Thyroid gland (tissue), 4 donors: ENCODE measurements at regions not wholly inside any gene's neighbourhood (a gene's known extent, or its start where the extent isn't known, plus 50 kb on each side); places are given as distances from the start of the nearest gene placed in this dataset.
"Not testable (repeated sequence)": the region's sequence is repeated elsewhere in the genome, so short reads cannot be mapped to it uniquely, and the experiment has no call there.

Source experiments
- DNase-seq, 2 donors: peaks; one replicate each; pipeline ENCODE4 v3.0.0-alpha.2; 2019
- H3K27ac ChIP-seq, 3 donors: fragments of 200-600 bp; sonication (generic); 1 replicate in 2 of 3; 2 replicates in 1 of 3; pipeline ENCODE4 v1.5.1; 2016 to 2019; ENCODE audit warnings: mild to moderate bottlenecking in 1 of 3, moderate library complexity in 1 of 3
- H3K27me3 ChIP-seq: fragments of 200-600 bp; sonication (generic); one replicate; pipeline ENCODE4 v1.5.1; 2019
- H3K36me3 ChIP-seq, 2 donors: fragments of 200-600 bp; sonication (generic); one replicate each; pipeline ENCODE4 v1.5.1; 2016 to 2019
- H3K4me1 ChIP-seq, 2 donors: fragments of 200-600 bp; sonication (generic); one replicate each; pipeline ENCODE4 v1.5.1; 2017 to 2019
- H3K4me3 ChIP-seq, 3 donors: fragments of 200-600 bp; sonication (generic); replicated peaks in 1 of 3; 1 replicate in 2 of 3; 2 replicates in 1 of 3; pipeline ENCODE4 v1.5.1; 2016; ENCODE audit warnings: mild to moderate bottlenecking in 1 of 3
- H3K9me3 ChIP-seq: fragments of 200-600 bp; sonication (generic); one replicate; pipeline ENCODE4 v1.5.1; 2017
- CTCF ChIP-seq, 6 experiments: fragments of 200-600 bp in 3 of 6; fragments of 450-650 bp in 3 of 6; sonication (generic) in 3 of 6; IDR thresholded peaks; one replicate each; pipeline ENCODE4 v1.5.1; 2016 to 2019; ENCODE audit warnings: antibody characterized with exemption in 6 of 6, mild to moderate bottlenecking in 2 of 6, inconsistent platforms in 1 of 6, moderate library complexity in 1 of 6
- POLR2A ChIP-seq, 2 donors: fragments of 450-650 bp; IDR thresholded peaks; one replicate each; pipeline ENCODE4 v1.6.1; 2017; ENCODE audit warnings: antibody characterized with exemption in 2 of 2, mild to moderate bottlenecking in 2 of 2, moderate library complexity in 1 of 2
- WGBS, 2 donors: methylation state at CpG; one replicate each; pipeline ENCODE4 v1.1.5; 2017; 5-methylcytosine and 5-hydroxymethylcytosine counted together
- intact Hi-C: fragments of 100-400 bp; cut with DNase I; formaldehyde crosslinking; loops from one replicate; pipeline ENCODE4 v1.15.1; 2023

- no peak overlapping the region for H3K27ac ChIP-seq
- TF ChIP-seq CTCF (IDR thresholded peaks at IDR 0.05) = no peak
- TF ChIP-seq POLR2A (IDR thresholded peaks at IDR 0.05) = no peak
- DNase-seq = no peak
- WGBS, 2 donors = 64 to 78% methylated on average over 4 of the region's 4 CpGs
- H3K4me3 ChIP-seq = no peak overlapping the region
- intact Hi-C loops = no loop called here
- no peaks in the 10 kb centered on the region for H3K36me3 ChIP-seq
- no peaks in the 10 kb centered on the region for H3K9me3 ChIP-seq
- no peaks in the 10 kb centered on the region for H3K4me1 ChIP-seq
- no peaks in the 10 kb centered on the region for H3K27me3 ChIP-seq
These were observed 2009.3 kb upstream of the CELF4 start for GRCh38 chr18:39574897-39575296.

GRCh38 chr18:39571511-39571910 lies 2005.9 kb upstream of the CELF4 start:
- Histone ChIP-seq H3K9me3 (no peaks in the 10 kb centered on the region), H3K27ac (no peak overlapping the region), H3K27me3 (no peaks in the 10 kb centered on the region), H3K4me3 (no peak overlapping the region), H3K36me3 (no peaks in the 10 kb centered on the region), H3K4me1 (no peaks in the 10 kb centered on the region)
- no peak for DNase-seq
- peak in 4 of 6 experiments; percentile 24 to 49 (median 38) for TF ChIP-seq CTCF (IDR thresholded peaks at IDR 0.05)
- TF ChIP-seq POLR2A (IDR thresholded peaks at IDR 0.05) = no peak
- 80 to 84% methylated on average over 5 of the region's 5 CpGs for WGBS, 2 donors
- intact Hi-C loops = no loop called here

- H3K27ac ChIP-seq, H3K36me3 ChIP-seq, H3K4me3 ChIP-seq, H3K9me3 ChIP-seq, H3K4me1 ChIP-seq, intact Hi-C loops, H3K27me3 ChIP-seq, DNase-seq: not testable (repeated sequence)
- 88 to 94% methylated on average over 27 to 32 of the region's 32 CpGs for WGBS, 2 donors
These were observed 2000.1 kb upstream of the CELF4 start for GRCh38 chr18:39565551-39566230.

GRCh38 chr18:39564716-39565115 lies 1999.1 kb upstream of the CELF4 start:
- WGBS, 2 donors = 94 to 96% methylated on average over 4 of the region's 4 CpGs
- H3K27ac ChIP-seq = no peak overlapping the region
- H3K4me1 ChIP-seq = no peaks in the 10 kb centered on the region
- H3K9me3 ChIP-seq = no peaks in the 10 kb centered on the region
- intact Hi-C loops = no loop called here
- TF ChIP-seq POLR2A (IDR thresholded peaks at IDR 0.05) (no peak), CTCF (IDR thresholded peaks at IDR 0.05) (no peak)
- H3K36me3 ChIP-seq = no peaks in the 10 kb centered on the region
- DNase-seq = no peak
- H3K27me3 ChIP-seq = no peaks in the 10 kb centered on the region
- no peak overlapping the region for H3K4me3 ChIP-seq

GRCh38 chr18:39561126-39561525 lies 1995.5 kb upstream of the CELF4 start:
- H3K9me3 ChIP-seq = no peaks in the 10 kb centered on the region
- H3K27me3 ChIP-seq = no peaks in the 10 kb centered on the region
- intact Hi-C loops = no loop called here
- TF ChIP-seq CTCF (IDR thresholded peaks at IDR 0.05) = no peak
- no peak for TF ChIP-seq POLR2A (IDR thresholded peaks at IDR 0.05)
- H3K36me3 ChIP-seq = no peaks in the 10 kb centered on the region
- no peaks in the 10 kb centered on the region for H3K4me1 ChIP-seq
- no peak overlapping the region for H3K4me3 ChIP-seq
- H3K27ac ChIP-seq = no peak overlapping the region
- 56 to 70% methylated on average over 2 of the region's 2 CpGs for WGBS, 2 donors
- no peak for DNase-seq
